ENCODE measurements at regions not wholly inside any gene's neighbourhood (a gene's known extent, or its start where the extent isn't known, plus 50 kb on each side); places are given as distances from the start of the nearest gene placed in this dataset.

DNA sequence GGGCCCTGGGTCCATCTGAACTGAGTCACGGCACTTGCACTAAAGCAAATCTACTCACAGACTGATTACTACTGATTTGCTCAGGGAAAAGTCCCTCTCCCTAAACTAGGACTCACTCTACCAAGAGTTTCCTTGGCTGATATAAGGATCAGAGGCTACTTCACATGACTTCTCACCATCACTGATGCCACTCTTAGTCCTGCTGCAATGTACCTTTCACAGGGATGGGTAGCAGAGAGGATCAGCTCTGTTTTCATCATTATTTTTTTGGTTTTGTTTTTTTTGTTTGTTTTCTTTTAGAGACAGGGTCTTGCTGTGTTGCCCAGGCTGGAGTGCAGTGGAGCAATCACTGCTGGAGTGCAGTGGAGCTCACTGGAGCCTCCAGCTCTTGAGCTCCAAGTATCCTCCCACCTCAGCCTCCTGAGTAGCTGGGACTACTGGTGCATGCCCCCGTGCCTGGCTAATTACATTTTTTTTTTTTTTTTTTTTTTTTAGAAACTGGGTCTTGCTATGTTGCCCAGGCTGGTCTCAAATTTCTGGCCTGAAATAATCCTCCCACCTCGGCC lies 200.6 kb downstream of the JCAD start:
- Histone ChIP-seq H3K79me2 (ENCODE audit: insufficient read depth, low read length) (no peaks in the 10 kb centered on the region), H3K9ac (ENCODE audit: low read depth, low read length) (peak overlapping the region; percentile 53), H3K27ac (ENCODE audit: low read length) (peak overlapping the region; percentile 93), H3K4me1 (ENCODE audit: insufficient read depth, low read length) (peaks cover 53% of the 10 kb centered on the region), H2AFZ (ENCODE audit: low read depth, low read length) (no peak overlapping the region; the same call in 1 of the 2 replicates), H3K27me3 (ENCODE audit: insufficient read depth, low read length, poor library complexity) (no peaks in the 10 kb centered on the region), H3K9me3 (ENCODE audit: insufficient read depth, low read length, severe bottlenecking) (no peaks in the 10 kb centered on the region), H3K4me3 (ENCODE audit: low read depth in 1 of 2, low read length in 2 of 2) (no peak overlapping the region), H4K20me1 (ENCODE audit: insufficient read depth, low read length) (no peaks in the 10 kb centered on the region), H3K4me2 (ENCODE audit: insufficient read depth, low read length) (no peak overlapping the region), H3K36me3 (ENCODE audit: insufficient read depth, low read length) (no peaks in the 10 kb centered on the region)
- TF ChIP-seq, protein P1, sequence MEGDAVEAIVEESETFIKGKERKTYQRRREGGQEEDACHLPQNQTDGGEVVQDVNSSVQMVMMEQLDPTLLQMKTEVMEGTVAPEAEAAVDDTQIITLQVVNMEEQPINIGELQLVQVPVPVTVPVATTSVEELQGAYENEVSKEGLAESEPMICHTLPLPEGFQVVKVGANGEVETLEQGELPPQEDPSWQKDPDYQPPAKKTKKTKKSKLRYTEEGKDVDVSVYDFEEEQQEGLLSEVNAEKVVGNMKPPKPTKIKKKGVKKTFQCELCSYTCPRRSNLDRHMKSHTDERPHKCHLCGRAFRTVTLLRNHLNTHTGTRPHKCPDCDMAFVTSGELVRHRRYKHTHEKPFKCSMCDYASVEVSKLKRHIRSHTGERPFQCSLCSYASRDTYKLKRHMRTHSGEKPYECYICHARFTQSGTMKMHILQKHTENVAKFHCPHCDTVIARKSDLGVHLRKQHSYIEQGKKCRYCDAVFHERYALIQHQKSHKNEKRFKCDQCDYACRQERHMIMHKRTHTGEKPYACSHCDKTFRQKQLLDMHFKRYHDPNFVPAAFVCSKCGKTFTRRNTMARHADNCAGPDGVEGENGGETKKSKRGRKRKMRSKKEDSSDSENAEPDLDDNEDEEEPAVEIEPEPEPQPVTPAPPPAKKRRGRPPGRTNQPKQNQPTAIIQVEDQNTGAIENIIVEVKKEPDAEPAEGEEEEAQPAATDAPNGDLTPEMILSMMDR (IDR thresholded peaks at IDR 0.05; ENCODE audit: borderline replicate concordance, extremely low read depth, low read length, poor library complexity, severe bottlenecking): no peak
- TF ChIP-seq EZH2 (IDR thresholded peaks at IDR 0.05; ENCODE audit: borderline replicate concordance, low read depth, low read length, severe bottlenecking): no peak
- no peak for ATAC-seq (ENCODE audit: insufficient read depth, low read depth)
- no peak for DNase-seq

DNA sequence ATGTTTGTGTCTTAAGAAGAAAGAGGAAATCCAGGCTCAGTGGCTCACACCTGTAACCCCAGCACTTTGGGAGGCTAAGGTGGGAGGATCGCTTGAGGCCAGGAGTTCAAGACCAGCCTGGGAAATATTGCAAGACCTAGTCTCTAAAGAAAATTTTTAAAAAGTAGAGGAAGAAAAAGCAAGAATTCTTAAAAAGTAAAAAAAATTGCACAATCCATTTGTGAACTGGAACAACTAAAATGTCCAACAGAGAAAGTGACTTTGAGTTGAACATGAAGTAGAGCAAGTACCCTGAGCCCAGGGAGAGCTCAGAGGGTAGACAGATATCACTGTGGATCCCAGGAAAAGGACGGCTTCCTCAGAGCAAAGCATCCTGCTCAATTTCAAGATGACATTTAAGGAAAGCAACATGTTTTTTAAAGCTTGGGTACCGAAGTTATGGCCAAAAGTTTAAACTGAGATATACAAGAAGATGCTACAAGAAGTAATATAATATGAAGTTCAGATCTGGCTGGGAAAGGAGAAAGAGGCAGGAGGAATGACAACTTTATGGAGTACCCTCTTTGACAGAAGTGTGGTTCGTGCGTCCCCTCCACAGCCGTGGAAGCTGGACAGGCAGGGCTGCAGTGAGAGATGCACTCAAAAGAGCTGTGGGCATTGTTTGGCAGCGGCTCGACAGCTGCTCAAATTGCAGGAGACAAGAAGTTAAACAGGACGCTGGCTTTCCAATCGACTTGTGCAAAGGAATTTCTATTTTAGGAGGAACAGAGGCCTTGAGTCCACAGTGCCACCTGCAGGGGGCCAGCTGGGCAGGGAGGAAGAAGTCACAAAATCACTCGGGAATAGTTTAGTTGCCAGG lies 201.3 kb downstream of the JCAD start:
- H4K20me1 ChIP-seq (ENCODE audit: insufficient read depth, low read length): no peaks in the 10 kb centered on the region
- H3K79me2 ChIP-seq (ENCODE audit: insufficient read depth, low read length): no peaks in the 10 kb centered on the region
- H3K27me3 ChIP-seq (ENCODE audit: insufficient read depth, low read length, poor library complexity): no peaks in the 10 kb centered on the region
- no peak overlapping the region; the same call in 1 of the 2 replicates for H2AFZ ChIP-seq (ENCODE audit: low read depth, low read length)
- TF ChIP-seq, protein P1 (IDR thresholded peaks at IDR 0.05; ENCODE audit: borderline replicate concordance, extremely low read depth, low read length, poor library complexity, severe bottlenecking): peak; percentile 65
- no peak for TF ChIP-seq EZH2 (IDR thresholded peaks at IDR 0.05; ENCODE audit: borderline replicate concordance, low read depth, low read length, severe bottlenecking)
- DNase-seq (peak; percentile 54), ATAC-seq (ENCODE audit: insufficient read depth, low read depth) (no peak)
- 0 out of 2 replicates have a peak overlapping the region, but pooled peaks have one; percentile 53 for H3K9ac ChIP-seq (ENCODE audit: low read depth, low read length)
- peak overlapping the region; percentile 93 for H3K27ac ChIP-seq (ENCODE audit: low read length)
- H3K36me3 ChIP-seq (ENCODE audit: insufficient read depth, low read length): no peaks in the 10 kb centered on the region
- H3K4me1 ChIP-seq (ENCODE audit: insufficient read depth, low read length): peaks cover 53% of the 10 kb centered on the region
- no peak overlapping the region for H3K4me3 ChIP-seq (ENCODE audit: low read depth in 1 of 2, low read length in 2 of 2)
- no peaks in the 10 kb centered on the region for H3K9me3 ChIP-seq (ENCODE audit: insufficient read depth, low read length, severe bottlenecking)
- H3K4me2 ChIP-seq (ENCODE audit: insufficient read depth, low read length): no peak overlapping the region

DNA sequence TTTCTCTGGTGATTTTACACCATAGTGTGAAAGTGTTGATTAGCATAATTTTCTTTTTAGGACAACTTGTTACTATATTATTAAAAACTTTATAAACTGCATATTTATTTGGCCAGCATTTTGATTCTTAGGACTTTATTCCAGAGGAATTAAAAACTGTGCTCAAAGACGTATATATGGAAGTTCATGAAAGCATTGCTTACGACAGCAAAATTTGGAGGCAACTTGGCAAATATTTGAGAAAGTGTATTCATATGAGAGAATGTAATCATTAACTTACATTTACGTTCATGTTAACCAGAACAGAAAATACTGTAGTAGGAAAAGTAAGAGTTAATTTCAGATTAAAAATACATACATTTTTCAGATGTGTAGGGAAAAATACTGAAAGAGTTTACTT lies 203.1 kb downstream of the JCAD start:
- ATAC-seq (ENCODE audit: insufficient read depth, low read depth): no peak
- Histone ChIP-seq H3K9ac (ENCODE audit: low read depth, low read length) (no peak overlapping the region), H3K36me3 (ENCODE audit: insufficient read depth, low read length) (no peaks in the 10 kb centered on the region), H3K9me3 (ENCODE audit: insufficient read depth, low read length, severe bottlenecking) (no peaks in the 10 kb centered on the region), H3K4me3 (ENCODE audit: low read depth in 1 of 2, low read length in 2 of 2) (no peak overlapping the region), H2AFZ (ENCODE audit: low read depth, low read length) (no peak overlapping the region), H3K27me3 (ENCODE audit: insufficient read depth, low read length, poor library complexity) (no peaks in the 10 kb centered on the region), H3K79me2 (ENCODE audit: insufficient read depth, low read length) (no peaks in the 10 kb centered on the region), H4K20me1 (ENCODE audit: insufficient read depth, low read length) (no peaks in the 10 kb centered on the region), H3K4me1 (ENCODE audit: insufficient read depth, low read length) (peaks cover 47% of the 10 kb centered on the region), H3K27ac (ENCODE audit: low read length) (no peak overlapping the region), H3K4me2 (ENCODE audit: insufficient read depth, low read length) (no peak overlapping the region)
- DNase-seq: no peak
- TF ChIP-seq EZH2 (IDR thresholded peaks at IDR 0.05; ENCODE audit: borderline replicate concordance, low read depth, low read length, severe bottlenecking): no peak
- TF ChIP-seq, protein P1 (IDR thresholded peaks at IDR 0.05; ENCODE audit: borderline replicate concordance, extremely low read depth, low read length, poor library complexity, severe bottlenecking): no peak

All from DND-41 (cell line).